ENCODE measurements at regions not wholly inside any gene's neighbourhood (a gene's known extent, or its start where the extent isn't known, plus 50 kb on each side); places are given as distances from the start of the nearest gene placed in this dataset.
"Not testable (repeated sequence)": the region's sequence is repeated elsewhere in the genome, so short reads cannot be mapped to it uniquely, and the experiment has no call there.

- Histone ChIP-seq H3K27ac (ENCODE audit: low read depth, low read length) (no peak overlapping the region), H3K36me3 (ENCODE audit: insufficient read depth, low read length) (no peaks in the 10 kb centered on the region), H2AFZ (ENCODE audit: low read length, unreplicated experiment) (no peak overlapping the region), H3K4me3 (ENCODE audit: low read depth, low read length) (no peak overlapping the region), H3K79me2 (ENCODE audit: control insufficient read depth, insufficient read depth, low read length, unreplicated experiment) (no peaks in the 10 kb centered on the region), H3K4me1 (ENCODE audit: control insufficient read depth, insufficient read depth, low read length, unreplicated experiment) (no peaks in the 10 kb centered on the region), H3K27me3 (ENCODE audit: insufficient read depth, low read length) (no peaks in the 10 kb centered on the region)
Measured at GRCh38 chr5:12141496-12141895, 237.2 kb upstream of the CTNND2 start.

GRCh38 chr5:12133520-12133919 lies 229.3 kb upstream of the CTNND2 start:
- Histone ChIP-seq H3K27me3 (ENCODE audit: insufficient read depth, low read length) (no peaks in the 10 kb centered on the region), H3K4me1 (ENCODE audit: control insufficient read depth, insufficient read depth, low read length, unreplicated experiment) (no peaks in the 10 kb centered on the region), H3K27ac (ENCODE audit: low read depth, low read length) (no peak overlapping the region), H3K36me3 (ENCODE audit: insufficient read depth, low read length) (no peaks in the 10 kb centered on the region), H2AFZ (ENCODE audit: low read length, unreplicated experiment) (no peak overlapping the region), H3K4me3 (ENCODE audit: low read depth, low read length) (no peak overlapping the region), H3K79me2 (ENCODE audit: control insufficient read depth, insufficient read depth, low read length, unreplicated experiment) (no peaks in the 10 kb centered on the region)

- not testable (repeated sequence) for H3K79me2 ChIP-seq (ENCODE audit: control insufficient read depth, insufficient read depth, low read length, unreplicated experiment)
Measured at GRCh38 chr5:12131020-12131419, 226.8 kb upstream of the CTNND2 start.

GRCh38 chr5:12125895-12126294 lies 221.6 kb upstream of the CTNND2 start:
- Histone ChIP-seq H2AFZ (ENCODE audit: low read length, unreplicated experiment) (no peak overlapping the region), H3K4me1 (ENCODE audit: control insufficient read depth, insufficient read depth, low read length, unreplicated experiment) (no peaks in the 10 kb centered on the region)

More at GRCh38 chr5:12131020-12131419, 226.8 kb upstream of the CTNND2 start:
- H3K4me1 ChIP-seq (ENCODE audit: control insufficient read depth, insufficient read depth, low read length, unreplicated experiment); H3K36me3 ChIP-seq (ENCODE audit: insufficient read depth, low read length); H3K27ac ChIP-seq (ENCODE audit: low read depth, low read length); H3K27me3 ChIP-seq (ENCODE audit: insufficient read depth, low read length); H2AFZ ChIP-seq (ENCODE audit: low read length, unreplicated experiment); H3K4me3 ChIP-seq (ENCODE audit: low read depth, low read length): not testable (repeated sequence)

GRCh38 chr5:12119657-12120056 lies 215.4 kb upstream of the CTNND2 start:
- Histone ChIP-seq H3K27me3 (ENCODE audit: insufficient read depth, low read length) (no peaks in the 10 kb centered on the region), H3K36me3 (ENCODE audit: insufficient read depth, low read length) (no peaks in the 10 kb centered on the region), H3K4me1 (ENCODE audit: control insufficient read depth, insufficient read depth, low read length, unreplicated experiment) (no peaks in the 10 kb centered on the region), H3K27ac (ENCODE audit: low read depth, low read length) (no peak overlapping the region), H3K79me2 (ENCODE audit: control insufficient read depth, insufficient read depth, low read length, unreplicated experiment) (no peaks in the 10 kb centered on the region), H2AFZ (ENCODE audit: low read length, unreplicated experiment) (no peak overlapping the region), H3K4me3 (ENCODE audit: low read depth, low read length) (no peak overlapping the region)

More at GRCh38 chr5:12125895-12126294, 221.6 kb upstream of the CTNND2 start:
- no peaks in the 10 kb centered on the region for H3K36me3 ChIP-seq (ENCODE audit: insufficient read depth, low read length)
- H3K27ac ChIP-seq (ENCODE audit: low read depth, low read length), result no peak overlapping the region
- H3K79me2 ChIP-seq (ENCODE audit: control insufficient read depth, insufficient read depth, low read length, unreplicated experiment), result no peaks in the 10 kb centered on the region
- no peak overlapping the region for H3K4me3 ChIP-seq (ENCODE audit: low read depth, low read length)
- H3K27me3 ChIP-seq (ENCODE audit: insufficient read depth, low read length), result no peaks in the 10 kb centered on the region

- no peaks in the 10 kb centered on the region for H3K36me3 ChIP-seq (ENCODE audit: insufficient read depth, low read length)
- H3K4me3 ChIP-seq (ENCODE audit: low read depth, low read length), result no peak overlapping the region
- no peaks in the 10 kb centered on the region for H3K27me3 ChIP-seq (ENCODE audit: insufficient read depth, low read length)
- no peaks in the 10 kb centered on the region for H3K4me1 ChIP-seq (ENCODE audit: control insufficient read depth, insufficient read depth, low read length, unreplicated experiment)
- H3K79me2 ChIP-seq (ENCODE audit: control insufficient read depth, insufficient read depth, low read length, unreplicated experiment), result no peaks in the 10 kb centered on the region
- H3K27ac ChIP-seq (ENCODE audit: low read depth, low read length), result no peak overlapping the region
- H2AFZ ChIP-seq (ENCODE audit: low read length, unreplicated experiment), result no peak overlapping the region
Measured at GRCh38 chr5:12114075-12114474, 209.8 kb upstream of the CTNND2 start.

GRCh38 chr5:12113062-12113461 lies 208.8 kb upstream of the CTNND2 start:
- Histone ChIP-seq H3K4me1 (ENCODE audit: control insufficient read depth, insufficient read depth, low read length, unreplicated experiment) (no peaks in the 10 kb centered on the region), H3K4me3 (ENCODE audit: low read depth, low read length) (no peak overlapping the region), H3K27me3 (ENCODE audit: insufficient read depth, low read length) (no peaks in the 10 kb centered on the region), H3K27ac (ENCODE audit: low read depth, low read length) (no peak overlapping the region), H3K36me3 (ENCODE audit: insufficient read depth, low read length) (no peaks in the 10 kb centered on the region), H3K79me2 (ENCODE audit: control insufficient read depth, insufficient read depth, low read length, unreplicated experiment) (no peaks in the 10 kb centered on the region), H2AFZ (ENCODE audit: low read length, unreplicated experiment) (no peak overlapping the region)

GRCh38 chr5:12111261-12111660 lies 207.0 kb upstream of the CTNND2 start:
- Histone ChIP-seq H3K79me2 (ENCODE audit: control insufficient read depth, insufficient read depth, low read length, unreplicated experiment) (no peaks in the 10 kb centered on the region), H3K27me3 (ENCODE audit: insufficient read depth, low read length) (no peaks in the 10 kb centered on the region), H3K36me3 (ENCODE audit: insufficient read depth, low read length) (no peaks in the 10 kb centered on the region), H3K4me3 (ENCODE audit: low read depth, low read length) (no peak overlapping the region), H3K4me1 (ENCODE audit: control insufficient read depth, insufficient read depth, low read length, unreplicated experiment) (no peaks in the 10 kb centered on the region), H2AFZ (ENCODE audit: low read length, unreplicated experiment) (no peak overlapping the region), H3K27ac (ENCODE audit: low read depth, low read length) (no peak overlapping the region)

- Histone ChIP-seq H3K27me3 (ENCODE audit: insufficient read depth, low read length) (no peaks in the 10 kb centered on the region), H3K79me2 (ENCODE audit: control insufficient read depth, insufficient read depth, low read length, unreplicated experiment) (no peaks in the 10 kb centered on the region), H3K27ac (ENCODE audit: low read depth, low read length) (no peak overlapping the region), H3K36me3 (ENCODE audit: insufficient read depth, low read length) (no peaks in the 10 kb centered on the region), H3K4me1 (ENCODE audit: control insufficient read depth, insufficient read depth, low read length, unreplicated experiment) (no peaks in the 10 kb centered on the region), H2AFZ (ENCODE audit: low read length, unreplicated experiment) (no peak overlapping the region), H3K4me3 (ENCODE audit: low read depth, low read length) (no peak overlapping the region)
Measured at GRCh38 chr5:12110629-12111028, 206.4 kb upstream of the CTNND2 start.

- H3K4me1 ChIP-seq (ENCODE audit: control insufficient read depth, insufficient read depth, low read length, unreplicated experiment), result no peaks in the 10 kb centered on the region
- H3K4me3 ChIP-seq (ENCODE audit: low read depth, low read length), result no peak overlapping the region
- H3K27me3 ChIP-seq (ENCODE audit: insufficient read depth, low read length), result no peaks in the 10 kb centered on the region
- no peaks in the 10 kb centered on the region for H3K36me3 ChIP-seq (ENCODE audit: insufficient read depth, low read length)
- H2AFZ ChIP-seq (ENCODE audit: low read length, unreplicated experiment), result no peak overlapping the region
- H3K79me2 ChIP-seq (ENCODE audit: control insufficient read depth, insufficient read depth, low read length, unreplicated experiment), result no peaks in the 10 kb centered on the region
- H3K27ac ChIP-seq (ENCODE audit: low read depth, low read length), result no peak overlapping the region
Measured at GRCh38 chr5:12109075-12109688, 204.9 kb upstream of the CTNND2 start.

GRCh38 chr5:12102151-12102550 lies 197.9 kb upstream of the CTNND2 start:
- Histone ChIP-seq H3K4me1 (ENCODE audit: control insufficient read depth, insufficient read depth, low read length, unreplicated experiment) (no peaks in the 10 kb centered on the region), H3K27me3 (ENCODE audit: insufficient read depth, low read length) (no peaks in the 10 kb centered on the region), H3K79me2 (ENCODE audit: control insufficient read depth, insufficient read depth, low read length, unreplicated experiment) (no peaks in the 10 kb centered on the region), H3K36me3 (ENCODE audit: insufficient read depth, low read length) (no peaks in the 10 kb centered on the region), H3K27ac (ENCODE audit: low read depth, low read length) (no peak overlapping the region), H2AFZ (ENCODE audit: low read length, unreplicated experiment) (no peak overlapping the region), H3K4me3 (ENCODE audit: low read depth, low read length) (no peak overlapping the region)

All from ACC112 (cell line).